Gastroesophageal sphincter (tissue), 3 donors: ENCODE measurements at regions not wholly inside any gene's neighbourhood (a gene's known extent, or its start where the extent isn't known, plus 50 kb on each side); places are given as distances from the start of the nearest gene placed in this dataset.

Source experiments
- CTCF ChIP-seq, 4 experiments: fragments of 200-600 bp in 2 of 4; fragments of 450-650 bp in 2 of 4; sonication (generic) in 1 of 4; IDR thresholded peaks; one replicate each; pipeline ENCODE4 v1.5.1; 2017 to 2019; ENCODE audit warnings: antibody characterized with exemption in 4 of 4, mild to moderate bottlenecking in 2 of 4, moderate library complexity in 2 of 4
- POLR2A ChIP-seq, 2 donors: fragments of 450-650 bp; IDR thresholded peaks; one replicate each; pipeline ENCODE4 v1.6.1; 2017; ENCODE audit warnings: antibody characterized with exemption in 2 of 2, mild to moderate bottlenecking in 2 of 2, moderate library complexity in 1 of 2

GRCh38 chr3:95810462-95810861 lies 1003.9 kb upstream of the EPHA6 start:
- TF ChIP-seq CTCF (IDR thresholded peaks at IDR 0.05) (no peak), POLR2A (IDR thresholded peaks at IDR 0.05) (no peak)
